H9 (cell line): ENCODE measurements at regions not wholly inside any gene's neighbourhood (a gene's known extent, or its start where the extent isn't known, plus 50 kb on each side); places are given as distances from the start of the nearest gene placed in this dataset.

ENCODE experiments used
- DNase-seq: peaks from one replicate; pipeline ENCODE4 v3.0.0-alpha.2; 2017
- H2AFZ ChIP-seq: one replicate; pipeline ENCODE4 v1.6.1; 2013; ENCODE audit warnings: mild to moderate bottlenecking, low read length, control low read depth, moderate library complexity
- H2AK5ac ChIP-seq: 2 replicates; pipeline ENCODE4 v1.6.1; 2013; ENCODE audit warnings: low read length, control low read depth, mixed read lengths; ENCODE audit not compliant: insufficient read length
- H2BK120ac ChIP-seq: one replicate; pipeline ENCODE4 v1.6.1; 2013; ENCODE audit warnings: low read depth, mild to moderate bottlenecking, low read length, control low read depth, inconsistent platforms; ENCODE audit not compliant: poor library complexity, severe bottlenecking
- H2BK12ac ChIP-seq: 2 replicates; pipeline ENCODE4 v1.6.1; 2013; ENCODE audit warnings: low read length, control low read depth, mixed read lengths, low read depth; ENCODE audit not compliant: insufficient read length
- H2BK15ac ChIP-seq: 2 replicates; pipeline ENCODE4 v1.6.1; 2013; ENCODE audit warnings: low read depth, low read length, control low read depth
- H2BK20ac ChIP-seq: one replicate; pipeline ENCODE4 v1.6.1; 2013; ENCODE audit warnings: low read depth, mild to moderate bottlenecking, low read length, control low read depth, inconsistent platforms; ENCODE audit not compliant: poor library complexity, severe bottlenecking
- H2BK5ac ChIP-seq: 2 replicates; pipeline ENCODE4 v1.6.1; 2013; ENCODE audit warnings: low read length, control low read depth, mixed read lengths; ENCODE audit not compliant: insufficient read length
- H3K14ac ChIP-seq: 2 replicates; pipeline ENCODE4 v1.6.1; 2013; ENCODE audit warnings: low read length, control low read depth; ENCODE audit not compliant: insufficient read depth
- H3K18ac ChIP-seq: 2 replicates; pipeline ENCODE4 v1.6.1; 2013; ENCODE audit warnings: low read depth, mild to moderate bottlenecking, mixed read lengths, low read length, control low read depth; ENCODE audit not compliant: insufficient read length
- H3K23ac ChIP-seq: 2 replicates; pipeline ENCODE4 v1.6.1; 2013; ENCODE audit warnings: low read length, control low read depth, mixed read lengths, low read depth; ENCODE audit not compliant: insufficient read length
- H3K23me2 ChIP-seq: 2 replicates; pipeline ENCODE4 v1.6.1; 2013; ENCODE audit warnings: low read depth, mild to moderate bottlenecking, mixed read lengths, low read length, control low read depth; ENCODE audit not compliant: insufficient read length, poor library complexity, severe bottlenecking
- H3K27ac ChIP-seq: 2 replicates; pipeline ENCODE4 v1.5.1; 2013; ENCODE audit warnings: low read length, control low read depth, mixed read lengths, low read depth; ENCODE audit not compliant: insufficient read length
- H3K27me3 ChIP-seq: 2 replicates; pipeline ENCODE4 v1.6.1; 2013; ENCODE audit warnings: low read length, control low read depth, inconsistent platforms; ENCODE audit not compliant: insufficient read depth
- H3K4ac ChIP-seq: 2 replicates; pipeline ENCODE4 v1.6.1; 2013; ENCODE audit warnings: low read depth, mild to moderate bottlenecking, control low read depth, inconsistent platforms, low read length, moderate library complexity
- H3K4me1 ChIP-seq: 2 replicates; pipeline ENCODE4 v1.6.1; 2013; ENCODE audit warnings: low read length, control low read depth, inconsistent platforms; ENCODE audit not compliant: insufficient read depth
- H3K4me2 ChIP-seq: 2 replicates; pipeline ENCODE4 v1.6.1; 2013; ENCODE audit warnings: low read length, control low read depth, mixed read lengths; ENCODE audit not compliant: insufficient read length, insufficient read depth
- H3K56ac ChIP-seq: 2 replicates; pipeline ENCODE4 v1.6.1; 2013; ENCODE audit warnings: low read depth, mild to moderate bottlenecking, mixed read lengths, low read length, control low read depth; ENCODE audit not compliant: insufficient read length
- H3K79me1 ChIP-seq: 2 replicates; pipeline ENCODE4 v1.6.1; 2013; ENCODE audit warnings: low read depth, mild to moderate bottlenecking, moderate library complexity, low read length, control low read depth, inconsistent platforms; ENCODE audit not compliant: insufficient read depth, poor library complexity, severe bottlenecking
- H3K79me2 ChIP-seq: 2 replicates; pipeline ENCODE4 v1.6.1; 2013; ENCODE audit warnings: low read length, control low read depth, inconsistent platforms; ENCODE audit not compliant: insufficient read depth
- H3K9ac ChIP-seq: 2 replicates; pipeline ENCODE4 v1.6.1; 2013; ENCODE audit warnings: low read length, control low read depth, mixed read lengths; ENCODE audit not compliant: insufficient read length; ENCODE audit errors: extremely low read depth
- H3K9me3 ChIP-seq: one replicate; pipeline ENCODE4 v1.6.1; 2013; ENCODE audit warnings: low read depth, low read length, inconsistent platforms; ENCODE audit not compliant: control insufficient read depth
- H3T11ph ChIP-seq: one replicate; pipeline ENCODE4 v1.6.1; 2013; ENCODE audit warnings: mild to moderate bottlenecking, low read length, control low read depth, inconsistent platforms
- H4K20me1 ChIP-seq: one replicate; pipeline ENCODE4 v1.6.1; 2013; ENCODE audit not compliant: control insufficient read depth, insufficient read length, insufficient read depth
- H4K5ac ChIP-seq: 2 replicates; pipeline ENCODE4 v1.6.1; 2013; ENCODE audit warnings: low read depth, mild to moderate bottlenecking, mixed read lengths, low read length, control low read depth; ENCODE audit not compliant: insufficient read length
- H4K8ac ChIP-seq: replicated peaks from 2 replicates; pipeline ENCODE4 v1.6.1; 2013; ENCODE audit warnings: low read length, control low read depth, mixed read lengths, low read depth; ENCODE audit not compliant: insufficient read length
- H4K91ac ChIP-seq: 2 replicates; pipeline ENCODE4 v1.6.1; 2013; ENCODE audit warnings: low read depth, mild to moderate bottlenecking, moderate library complexity, mixed read lengths, low read length, control low read depth; ENCODE audit not compliant: insufficient read length
- H3K27ac Mint-ChIP-seq, 3 experiments: 2 replicates in 2 of 3; 3 replicates in 1 of 3; pipeline ENCODE4 v1.8.0; 2020 to 2021; ENCODE audit warnings: mixed read lengths in 3 of 3, mild to moderate bottlenecking in 1 of 3, moderate library complexity in 1 of 3
- H3K27me3 Mint-ChIP-seq: 2 replicates; pipeline ENCODE4 v1.8.0; 2021; ENCODE audit warnings: low read depth, mild to moderate bottlenecking, moderate library complexity, mixed read lengths
- H3K36me3 Mint-ChIP-seq, 3 experiments: 2 replicates in 2 of 3; 3 replicates in 1 of 3; pipeline ENCODE4 v1.8.0; 2020 to 2021; ENCODE audit warnings: low read depth in 3 of 3, mixed read lengths in 3 of 3; ENCODE audit not compliant: insufficient read depth in 1 of 3
- H3K4me1 Mint-ChIP-seq, 2 experiments: 2 replicates each; pipeline ENCODE4 v1.8.0; 2020; ENCODE audit warnings: mixed read lengths in 2 of 2
- H3K4me3 Mint-ChIP-seq, 2 experiments: 2 replicates in 1 of 2; 3 replicates in 1 of 2; pipeline ENCODE4 v1.8.0; 2020 to 2021; ENCODE audit warnings: mild to moderate bottlenecking in 2 of 2, mixed read lengths in 2 of 2, moderate library complexity in 1 of 2
- H3K9me3 Mint-ChIP-seq, 2 experiments: 2 replicates in 1 of 2; 3 replicates in 1 of 2; pipeline ENCODE4 v1.8.0; 2020; ENCODE audit warnings: mild to moderate bottlenecking in 2 of 2, mixed read lengths in 2 of 2, moderate library complexity in 1 of 2
- CTCF ChIP-seq: fragments of 200-600 bp; sonication (generic); conservative IDR thresholded peaks from 3 replicates; pipeline ENCODE4 v1.8.0; 2021; ENCODE audit warnings: antibody characterized with exemption, mild to moderate bottlenecking
- WGBS: extraction: QIAGEN DNeasy Blood & Tissue Kit; methylation state at CpG from one replicate; pipeline ENCODE4 v1.1.7; 2013; ENCODE audit warnings: missing lambda C conversion rate, low lambda C conversion rate, mixed read lengths; ENCODE audit not compliant: insufficient read length; ENCODE audit errors: extremely low coverage; 5-methylcytosine and 5-hydroxymethylcytosine counted together

- WGBS, result no CpG with 5 or more reads among the region's 21 CpGs
- no peak overlapping the region for H3K9ac ChIP-seq
- H3T11ph ChIP-seq, result no peak overlapping the region
- TF ChIP-seq CTCF, result peak; percentile 37; the same call in 2 of the 3 replicates
- no peak overlapping the region for H3K4me2 ChIP-seq
- Mint-ChIP-seq H3K27ac (no peak overlapping the region), H3K4me3 (no peak overlapping the region), H3K27me3 (peaks cover 1% of the 10 kb centered on the region; the same call in 1 of the 2 replicates), H3K4me1 (peaks cover 7 to 8% of the 10 kb centered on the region in 2 experiments; a peak in 3 of 4 replicates), H3K9me3 (no peaks in the 10 kb centered on the region), H3K36me3 (no peaks in the 10 kb centered on the region)
- H3K4me1 ChIP-seq, result no peaks in the 10 kb centered on the region
- H3K27me3 ChIP-seq, result no peaks in the 10 kb centered on the region
- H3K14ac ChIP-seq, result no peak overlapping the region
- H2BK12ac ChIP-seq, result no peak overlapping the region
- H4K91ac ChIP-seq, result no peak overlapping the region
- no peak overlapping the region for H4K5ac ChIP-seq
- no peaks in the 10 kb centered on the region for H3K79me1 ChIP-seq
- H2BK120ac ChIP-seq, result no peak overlapping the region
- H3K27ac ChIP-seq, result no peak overlapping the region
- H3K9me3 ChIP-seq, result no peaks in the 10 kb centered on the region
- H3K23me2 ChIP-seq, result no peaks in the 10 kb centered on the region
- H3K4ac ChIP-seq, result no peak overlapping the region
- no peak overlapping the region for H2BK20ac ChIP-seq
- H4K20me1 ChIP-seq, result no peaks in the 10 kb centered on the region
- H4K8ac ChIP-seq, result no peak overlapping the region
- H2BK15ac ChIP-seq, result no peak overlapping the region
- no peak overlapping the region for H2AFZ ChIP-seq
- H2BK5ac ChIP-seq, result no peak overlapping the region
- H2AK5ac ChIP-seq, result no peak overlapping the region
- no peak overlapping the region for H3K56ac ChIP-seq
- no peak overlapping the region for H3K18ac ChIP-seq
- DNase-seq, result no peak
- no peak overlapping the region for H3K23ac ChIP-seq
- H3K79me2 ChIP-seq, result no peaks in the 10 kb centered on the region
Measured at GRCh38 chr13:106376401-106377112, 158.9 kb downstream of the EFNB2 start.
